ENCODE measurements at regions not wholly inside any gene's neighbourhood (a gene's known extent, or its start where the extent isn't known, plus 50 kb on each side); places are given as distances from the start of the nearest gene placed in this dataset.
"Not testable (repeated sequence)": the region's sequence is repeated elsewhere in the genome, so short reads cannot be mapped to it uniquely, and the experiment has no call there.

- DNase-seq = no peak
Measured at GRCh38 chr13:79907527-79907926, 426.6 kb downstream of the NDFIP2 start.

DNA sequence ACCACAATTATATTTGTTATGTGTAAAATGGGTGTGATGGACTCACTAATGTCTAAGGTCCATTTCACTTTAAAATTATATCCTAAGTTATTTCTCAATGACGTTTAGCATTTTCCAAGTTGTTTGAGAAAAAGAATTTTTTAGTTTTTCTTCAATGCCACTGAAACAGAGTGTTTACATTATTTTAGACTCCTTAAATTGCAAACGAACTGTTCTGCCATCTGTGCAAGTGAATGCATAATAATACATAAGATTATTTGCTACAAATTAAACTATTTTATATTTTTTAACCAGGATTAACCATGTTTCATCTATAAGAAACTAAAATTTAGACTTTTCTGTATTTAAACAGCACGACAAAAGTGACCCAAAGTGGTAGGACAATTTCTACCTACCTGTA lies 425.4 kb downstream of the NDFIP2 start:
- no peak for DNase-seq

GRCh38 chr13:79905018-79905417 lies 424.1 kb downstream of the NDFIP2 start:
- no peak for DNase-seq

- no peak for DNase-seq
Measured at GRCh38 chr13:79904581-79904980, 423.6 kb downstream of the NDFIP2 start.

GRCh38 chr13:79901336-79901735 lies 420.4 kb downstream of the NDFIP2 start:
- no peak for DNase-seq

- DNase-seq = no peak
Measured at GRCh38 chr13:79900356-79900755, 419.4 kb downstream of the NDFIP2 start.

DNA sequence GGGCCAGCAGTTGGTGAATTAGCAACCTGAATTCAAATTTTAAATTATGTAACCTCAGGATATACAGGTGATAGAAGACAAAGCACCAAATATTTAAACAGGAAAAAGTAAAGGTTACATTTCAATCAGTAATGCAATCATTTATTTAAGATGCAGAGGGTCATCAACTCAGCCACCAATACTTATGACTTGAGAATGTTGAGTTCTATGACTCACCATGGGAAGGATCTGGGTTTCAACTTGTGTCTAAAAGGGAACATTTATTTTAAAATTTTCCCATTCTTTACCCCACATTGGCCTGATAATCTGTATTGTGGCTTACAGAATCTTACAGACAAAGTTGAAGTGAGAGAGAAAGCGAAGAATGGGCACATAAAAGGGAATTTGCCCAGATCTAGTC lies 418.0 kb downstream of the NDFIP2 start:
- DNase-seq = no peak

DNA sequence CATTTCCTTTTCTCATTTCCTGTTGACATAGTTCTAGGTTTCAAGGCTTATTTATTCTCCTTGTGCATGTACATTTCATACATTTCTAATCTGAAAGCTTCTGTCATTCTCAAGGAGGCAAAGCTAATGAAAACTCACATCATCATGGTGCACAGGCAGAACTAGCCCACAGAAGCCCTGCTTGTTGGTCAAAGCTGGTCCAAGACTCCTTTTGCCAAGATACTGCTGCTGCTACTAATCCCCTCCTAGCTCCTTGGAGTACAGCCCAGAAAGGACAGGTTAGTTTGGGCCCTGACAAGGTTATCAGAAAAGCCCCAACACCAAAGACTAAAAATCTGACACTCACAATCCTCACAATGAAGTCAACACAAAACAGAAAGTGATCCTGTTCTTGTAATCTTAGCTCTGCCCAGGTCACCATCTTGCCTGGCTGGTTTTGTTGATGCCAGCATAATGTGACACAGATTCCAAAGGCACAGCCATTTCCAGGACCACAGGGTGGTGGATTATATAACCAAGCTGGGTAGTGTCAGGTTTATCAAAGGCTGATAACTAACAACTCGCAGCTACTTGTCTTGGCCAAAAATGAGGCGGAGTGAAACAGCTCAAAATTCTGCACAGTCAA lies 417.4 kb downstream of the NDFIP2 start:
- no peak for DNase-seq

DNA sequence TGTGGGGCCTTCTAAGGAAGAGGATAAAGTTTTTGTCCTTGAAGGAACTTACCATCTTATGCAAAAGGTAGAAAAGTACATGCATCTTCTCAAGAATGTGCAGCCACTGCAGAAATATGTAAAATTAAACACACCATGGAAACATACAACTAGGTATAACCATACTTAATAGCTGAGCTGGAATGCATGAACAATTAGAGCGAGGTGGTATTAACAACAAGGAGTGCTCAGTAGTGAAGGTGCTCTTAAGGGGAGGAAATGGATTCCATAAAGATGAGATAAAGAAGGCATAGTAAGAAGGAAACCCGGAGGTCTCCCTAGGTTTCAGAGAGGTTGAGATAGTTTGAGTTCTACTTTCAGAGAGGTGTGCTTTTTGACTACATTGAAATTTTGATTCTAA lies 415.9 kb downstream of the NDFIP2 start:
- no peak for DNase-seq

GRCh38 chr13:79895416-79895815 lies 414.5 kb downstream of the NDFIP2 start:
- no peak for DNase-seq

DNA sequence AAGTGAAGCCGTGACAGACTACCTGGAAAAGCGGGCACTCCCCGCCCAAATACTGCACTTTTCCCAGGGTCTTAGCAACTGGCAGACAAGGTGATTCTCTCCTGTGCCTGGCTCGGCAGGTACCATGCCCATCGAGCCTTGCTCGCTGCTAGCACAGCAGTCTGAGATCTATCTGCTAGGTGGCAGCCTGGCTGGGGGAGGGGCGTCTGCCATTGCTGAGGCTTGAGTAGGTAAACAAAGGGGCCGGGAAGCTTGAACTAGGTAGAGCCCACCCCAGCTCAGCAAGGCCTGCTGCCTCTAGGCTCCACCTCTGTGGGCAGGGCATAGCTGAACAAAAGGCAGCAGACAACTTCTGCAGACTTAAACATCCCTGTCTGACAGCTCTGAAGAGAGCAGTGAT lies 406.3 kb downstream of the NDFIP2 start:
- not testable (repeated sequence) for DNase-seq

DNA sequence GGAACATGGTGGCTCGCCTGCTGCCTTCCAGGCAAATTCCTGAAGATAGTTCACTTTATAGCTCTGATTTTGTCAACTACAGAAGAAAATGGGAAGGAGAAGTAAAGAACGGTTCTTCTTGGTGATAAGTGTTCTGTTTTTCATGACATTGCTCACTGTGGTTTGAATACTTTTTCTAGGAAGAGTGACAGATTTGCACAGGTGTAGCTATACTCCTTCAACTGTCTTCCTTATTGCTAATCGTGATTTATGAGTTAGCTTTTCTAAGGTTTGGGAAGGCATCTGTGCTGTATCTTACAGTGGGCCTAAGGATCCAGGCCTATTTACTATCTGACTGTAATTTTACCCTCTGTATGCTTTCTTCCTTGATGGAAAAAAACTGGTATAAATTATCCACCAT lies 405.6 kb downstream of the NDFIP2 start:
- no peak for DNase-seq

DNA sequence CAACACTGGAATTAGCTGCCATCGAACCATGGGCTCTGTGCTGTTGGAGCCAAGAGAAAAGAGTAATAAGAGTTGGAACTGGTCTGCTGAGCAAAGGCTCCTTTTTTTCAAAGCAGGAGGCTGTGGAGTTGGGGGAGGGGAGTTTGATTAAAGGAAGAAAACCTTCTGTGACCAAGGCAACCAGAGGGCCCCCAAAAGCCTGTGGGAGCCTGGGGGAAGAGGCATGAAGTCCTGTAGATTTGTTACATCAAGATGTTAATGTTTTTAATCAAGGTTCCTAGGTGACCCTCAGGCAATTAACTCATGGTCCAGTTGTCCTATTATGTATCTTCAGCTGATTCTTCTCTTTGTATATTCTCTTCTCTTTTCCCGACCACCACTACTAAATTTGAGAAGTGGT lies 403.9 kb downstream of the NDFIP2 start:
- no peak for DNase-seq

DNA sequence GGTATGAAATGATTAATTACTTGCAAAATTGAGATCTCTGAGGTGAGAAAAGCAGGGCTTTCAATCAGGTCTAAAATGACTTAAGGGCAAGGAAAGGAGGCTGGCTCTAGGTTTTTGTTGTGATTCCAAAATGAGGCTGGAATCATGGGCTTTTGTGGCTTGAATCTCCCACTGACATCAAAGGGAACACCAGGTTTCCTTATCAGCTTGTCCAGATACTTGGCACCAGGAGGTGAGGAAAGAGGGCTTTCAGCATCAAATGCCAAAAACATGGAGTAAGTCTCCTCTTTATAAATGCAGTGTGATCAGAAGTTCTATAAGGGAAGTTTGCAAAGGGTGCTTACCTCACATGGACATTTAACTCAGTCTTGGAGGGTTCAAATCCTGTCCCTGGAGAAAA lies 402.3 kb downstream of the NDFIP2 start:
- no peak for DNase-seq

DNA sequence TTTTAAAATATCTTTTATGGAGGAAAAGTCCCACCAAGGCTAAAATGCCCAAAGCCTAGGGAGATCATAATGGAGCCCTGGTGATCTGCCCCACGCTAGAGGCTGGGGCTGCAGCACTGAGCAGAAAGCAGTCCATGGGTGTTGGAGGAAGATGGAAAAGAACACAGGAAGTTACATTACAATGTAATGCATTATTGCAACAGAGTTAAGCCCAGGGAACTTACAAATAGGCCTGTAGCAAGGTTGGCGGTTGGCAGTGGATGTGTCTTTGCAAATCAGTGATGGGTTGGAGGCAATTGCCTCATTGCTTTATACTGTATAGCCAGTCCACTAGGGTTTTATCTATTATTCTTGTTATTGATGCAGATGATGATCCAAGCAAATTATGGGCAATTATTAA lies 399.9 kb downstream of the NDFIP2 start:
- no peak for DNase-seq

GRCh38 chr13:79874396-79875360 lies 393.7 kb downstream of the NDFIP2 start:
- no peak for DNase-seq

GRCh38 chr13:79871594-79871993 lies 390.6 kb downstream of the NDFIP2 start:
- no peak for DNase-seq

DNA sequence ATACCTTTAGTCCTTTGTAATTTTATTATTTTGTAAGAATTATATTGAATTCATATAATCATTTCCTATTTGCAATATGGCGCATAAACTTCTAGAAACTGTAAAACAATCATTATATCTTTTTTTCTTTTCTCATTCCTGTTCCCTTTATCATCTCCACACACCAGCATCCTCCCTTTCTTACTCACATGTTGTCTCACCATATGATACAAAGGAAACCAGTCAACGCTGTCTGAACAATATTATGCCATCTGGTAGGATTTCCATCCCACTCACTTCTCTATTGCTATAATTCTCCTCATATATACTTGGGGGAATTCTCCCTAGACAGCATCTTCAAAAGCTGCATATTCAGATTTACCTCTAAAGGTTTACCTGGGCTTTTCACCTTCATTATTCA lies 389.8 kb downstream of the NDFIP2 start:
- DNase-seq = no peak

DNA sequence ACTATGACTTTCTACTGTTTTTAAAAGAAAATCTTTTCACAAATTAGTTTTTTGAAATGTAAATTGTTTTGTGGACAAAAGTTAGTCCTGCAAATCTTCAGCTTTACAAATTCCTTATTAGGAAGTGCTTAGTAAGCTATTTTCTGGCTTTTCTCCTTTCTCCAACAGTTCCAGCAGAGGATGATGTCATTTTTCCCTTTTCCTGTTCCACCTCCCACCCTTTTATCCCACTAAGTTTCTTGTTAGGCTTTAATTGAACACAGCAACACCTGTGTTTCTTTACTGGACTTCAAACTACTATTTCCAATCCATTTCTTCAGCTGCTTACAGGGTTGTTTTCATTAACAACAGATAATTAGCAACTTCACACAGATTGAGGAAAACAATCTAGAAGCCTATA lies 389.2 kb downstream of the NDFIP2 start:
- no peak for DNase-seq

DNA sequence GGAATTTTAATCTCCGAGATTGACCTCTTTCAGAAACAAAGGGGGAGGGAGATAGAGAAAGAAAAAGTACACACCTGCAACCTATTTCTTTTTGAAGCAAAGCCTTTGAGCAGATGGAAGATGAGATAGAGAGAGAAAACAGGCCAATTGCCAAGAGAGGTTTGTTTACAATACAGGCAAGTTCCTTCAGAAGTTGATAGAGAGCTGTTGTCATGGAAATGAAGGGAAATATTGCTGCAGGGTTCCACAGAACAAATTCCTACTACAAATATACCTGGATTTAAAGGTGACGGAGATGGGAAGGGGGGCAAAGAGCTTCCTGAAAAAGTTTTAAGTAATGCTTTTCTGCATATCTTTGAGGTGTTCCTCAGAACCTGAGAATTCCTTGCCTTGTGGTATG lies 388.4 kb downstream of the NDFIP2 start:
- no peak for DNase-seq

DNA sequence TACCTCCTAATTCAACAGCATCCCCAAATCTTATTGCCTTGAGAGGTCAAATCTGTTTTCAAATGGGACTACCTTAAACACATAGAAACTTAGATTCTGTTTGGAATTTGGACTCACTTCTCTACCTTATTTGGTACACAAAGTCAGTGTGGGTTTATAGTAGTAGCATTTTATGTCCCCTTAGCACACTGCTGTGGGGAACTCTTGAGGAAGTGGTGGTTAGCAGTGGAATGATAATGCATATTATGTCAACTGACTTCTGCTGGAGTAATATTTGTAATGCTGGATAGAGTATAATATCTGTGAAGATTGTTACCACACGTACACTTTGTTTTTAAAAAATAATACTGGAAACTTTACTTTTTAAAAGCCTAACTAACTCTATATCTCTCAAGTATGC lies 386.3 kb downstream of the NDFIP2 start:
- no peak for DNase-seq

GRCh38 chr13:79866436-79866835 lies 385.5 kb downstream of the NDFIP2 start:
- DNase-seq = no peak

GRCh38 chr13:79862515-79862914 lies 381.6 kb downstream of the NDFIP2 start:
- DNase-seq = no peak

DNA sequence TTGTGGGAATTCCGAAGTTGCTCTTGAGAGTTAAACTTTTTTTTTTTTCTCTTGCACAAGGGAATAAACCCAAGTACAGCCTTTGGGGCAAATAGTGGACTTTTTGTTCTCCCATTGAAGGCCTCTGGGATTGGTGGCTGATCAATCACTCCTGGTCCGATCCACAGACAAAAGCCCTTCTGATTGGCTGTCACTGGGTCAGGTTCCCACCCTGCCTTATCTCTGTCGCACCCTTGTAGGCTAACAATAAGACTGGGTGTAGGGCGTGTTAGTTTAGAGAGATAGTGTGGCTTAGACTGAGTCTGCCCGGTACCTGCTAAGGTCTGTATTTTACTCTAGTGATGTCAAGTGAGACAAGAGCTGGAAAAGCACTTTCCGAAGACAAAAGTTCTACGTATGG lies 380.8 kb downstream of the NDFIP2 start:
- DNase-seq = no peak

DNA sequence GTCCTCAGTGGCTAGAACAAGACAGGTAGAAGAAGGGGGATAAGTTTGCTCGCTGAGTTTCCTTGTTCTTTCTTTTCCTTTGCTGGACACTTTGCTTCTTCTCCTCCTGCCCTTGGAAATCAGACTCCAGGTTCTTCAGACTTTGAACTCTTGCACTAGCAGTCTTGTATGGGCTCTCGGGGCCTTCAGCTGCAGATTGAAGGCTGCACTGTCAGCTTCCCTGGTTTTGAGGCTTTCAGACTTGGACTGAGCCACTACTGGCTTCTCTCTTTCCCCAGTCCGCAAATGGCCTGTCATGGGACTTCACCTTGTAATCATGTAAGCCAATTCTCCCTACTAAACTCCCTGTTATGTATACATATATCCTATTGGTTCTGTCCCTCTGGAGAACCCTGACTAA lies 379.8 kb downstream of the NDFIP2 start:
- no peak for DNase-seq
